Cardiac fibroblast (primary cell): ENCODE measurements at regions not wholly inside any gene's neighbourhood (a gene's known extent, or its start where the extent isn't known, plus 50 kb on each side); places are given as distances from the start of the nearest gene placed in this dataset.

Experiments used
- DNase-seq, 2 donors: peaks; one replicate each; pipeline versions ENCODE4 v3.0.0 to v3.0.0-alpha.2; 2010; ENCODE audit warnings: low read depth in 2 of 2
- H3K4me3 ChIP-seq, 2 donors: replicated peaks in 1 of 2; 1 replicate in 1 of 2; 2 replicates in 1 of 2; pipeline ENCODE4 v1.5.1; 2011; ENCODE audit warnings: low read depth in 2 of 2, low read length in 2 of 2, mild to moderate bottlenecking in 2 of 2, moderate library complexity in 1 of 2
- TF ChIP-seq, protein P1 (sequence below): IDR thresholded peaks from one replicate; pipeline ENCODE4 v1.5.1; 2011; ENCODE audit warnings: low read depth, mild to moderate bottlenecking, low read length, inconsistent platforms

DNA sequence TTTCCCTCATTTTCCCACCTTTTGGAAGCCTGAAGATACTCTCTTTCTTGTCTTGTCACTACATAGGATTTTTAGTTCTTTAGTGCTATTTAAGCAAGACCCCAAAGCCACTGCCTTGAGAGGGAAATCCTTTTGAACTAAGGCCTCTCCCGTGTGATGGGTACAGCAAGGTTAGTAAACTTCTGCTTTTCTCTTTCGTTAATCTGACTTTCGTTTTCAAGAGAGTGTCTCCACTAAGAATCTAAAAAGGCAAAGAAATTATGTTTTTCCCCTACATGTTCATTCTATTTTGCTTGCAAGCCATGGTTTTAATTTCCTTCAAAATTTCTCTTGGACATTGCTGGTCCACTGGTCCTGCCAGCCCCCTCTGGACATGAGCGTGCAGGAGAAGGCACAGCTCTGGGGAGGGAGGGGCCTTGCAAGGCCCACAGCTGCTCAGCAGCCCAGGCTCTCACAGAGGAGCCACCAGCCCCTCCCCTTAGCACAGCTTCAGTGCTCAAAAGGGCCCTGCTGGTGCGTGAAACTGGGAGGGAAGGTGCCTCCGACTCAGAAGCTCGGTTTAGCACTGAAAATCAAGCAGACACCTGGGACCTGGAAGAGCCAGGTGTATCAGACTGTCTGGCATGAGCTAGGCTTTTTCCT, 210.9 kb upstream of the GALNT2 start:
- H3K4me3 ChIP-seq: no peak overlapping the region
- DNase-seq: no peak
- TF ChIP-seq, protein P1, sequence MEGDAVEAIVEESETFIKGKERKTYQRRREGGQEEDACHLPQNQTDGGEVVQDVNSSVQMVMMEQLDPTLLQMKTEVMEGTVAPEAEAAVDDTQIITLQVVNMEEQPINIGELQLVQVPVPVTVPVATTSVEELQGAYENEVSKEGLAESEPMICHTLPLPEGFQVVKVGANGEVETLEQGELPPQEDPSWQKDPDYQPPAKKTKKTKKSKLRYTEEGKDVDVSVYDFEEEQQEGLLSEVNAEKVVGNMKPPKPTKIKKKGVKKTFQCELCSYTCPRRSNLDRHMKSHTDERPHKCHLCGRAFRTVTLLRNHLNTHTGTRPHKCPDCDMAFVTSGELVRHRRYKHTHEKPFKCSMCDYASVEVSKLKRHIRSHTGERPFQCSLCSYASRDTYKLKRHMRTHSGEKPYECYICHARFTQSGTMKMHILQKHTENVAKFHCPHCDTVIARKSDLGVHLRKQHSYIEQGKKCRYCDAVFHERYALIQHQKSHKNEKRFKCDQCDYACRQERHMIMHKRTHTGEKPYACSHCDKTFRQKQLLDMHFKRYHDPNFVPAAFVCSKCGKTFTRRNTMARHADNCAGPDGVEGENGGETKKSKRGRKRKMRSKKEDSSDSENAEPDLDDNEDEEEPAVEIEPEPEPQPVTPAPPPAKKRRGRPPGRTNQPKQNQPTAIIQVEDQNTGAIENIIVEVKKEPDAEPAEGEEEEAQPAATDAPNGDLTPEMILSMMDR: no peak

DNA sequence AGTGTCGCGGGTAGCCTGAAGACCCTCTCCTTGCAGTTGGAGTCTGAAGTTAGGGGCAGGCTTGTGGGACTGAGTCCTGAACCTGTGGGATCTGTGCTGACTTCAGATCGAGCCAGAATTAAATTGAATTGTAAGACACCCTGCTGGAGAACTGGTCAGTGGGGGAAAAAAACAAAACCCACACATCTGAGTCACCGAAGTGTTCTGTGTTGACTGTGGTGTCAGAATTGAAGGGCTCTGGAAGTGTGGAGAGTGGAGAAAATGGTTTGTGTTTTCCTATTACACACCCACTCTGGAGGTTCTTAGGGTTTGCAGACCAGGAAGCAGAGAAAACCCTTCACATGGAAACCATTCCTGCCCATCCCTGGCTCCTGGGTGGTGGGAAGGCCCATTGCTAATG, 209.5 kb upstream of the GALNT2 start:
- DNase-seq: no peak
- no peak overlapping the region for H3K4me3 ChIP-seq
- TF ChIP-seq, protein P1: no peak

DNA sequence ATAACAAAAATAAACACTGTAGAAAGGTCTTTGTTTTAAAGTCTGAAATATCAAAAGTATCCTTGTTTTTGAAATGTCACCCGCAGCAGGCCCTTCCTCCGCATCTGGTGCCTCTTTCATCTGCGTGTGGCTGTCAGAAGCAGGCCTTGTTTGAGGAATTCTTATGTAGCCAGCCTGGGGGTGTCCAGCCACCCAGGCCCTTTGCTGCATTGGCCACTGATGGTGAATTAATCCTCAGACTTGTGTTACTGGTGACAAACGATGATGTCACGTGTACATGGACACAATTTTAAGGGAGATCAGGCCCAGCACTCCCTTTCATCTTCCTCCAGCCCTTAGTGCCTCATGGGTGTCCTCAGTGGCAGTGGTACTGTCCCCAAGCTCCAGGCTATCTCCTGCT, 208.0 kb upstream of the GALNT2 start:
- TF ChIP-seq, protein P1: no peak
- no peak for DNase-seq
- H3K4me3 ChIP-seq: no peak overlapping the region

DNA sequence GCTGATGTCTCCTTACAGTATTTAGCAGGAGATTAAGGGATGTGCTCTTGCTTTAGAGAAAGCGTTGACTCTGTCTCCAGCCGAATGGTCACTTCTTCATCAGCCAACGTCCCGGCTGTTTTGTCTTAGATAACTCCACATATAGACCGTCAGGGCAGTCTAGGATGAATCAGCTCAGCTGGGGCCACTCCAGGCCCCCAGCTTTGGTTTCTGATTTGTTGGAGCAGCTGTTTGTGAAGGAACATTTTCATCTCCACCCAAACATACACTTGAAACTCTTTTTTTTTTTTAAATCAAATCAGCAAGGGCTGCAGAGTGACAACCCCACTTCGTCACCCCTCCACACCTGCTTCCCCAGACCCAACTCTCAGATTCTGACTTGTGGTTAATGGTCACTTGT, 206.1 kb upstream of the GALNT2 start:
- TF ChIP-seq, protein P1: no peak
- no peak for DNase-seq
- no peak overlapping the region for H3K4me3 ChIP-seq

DNA sequence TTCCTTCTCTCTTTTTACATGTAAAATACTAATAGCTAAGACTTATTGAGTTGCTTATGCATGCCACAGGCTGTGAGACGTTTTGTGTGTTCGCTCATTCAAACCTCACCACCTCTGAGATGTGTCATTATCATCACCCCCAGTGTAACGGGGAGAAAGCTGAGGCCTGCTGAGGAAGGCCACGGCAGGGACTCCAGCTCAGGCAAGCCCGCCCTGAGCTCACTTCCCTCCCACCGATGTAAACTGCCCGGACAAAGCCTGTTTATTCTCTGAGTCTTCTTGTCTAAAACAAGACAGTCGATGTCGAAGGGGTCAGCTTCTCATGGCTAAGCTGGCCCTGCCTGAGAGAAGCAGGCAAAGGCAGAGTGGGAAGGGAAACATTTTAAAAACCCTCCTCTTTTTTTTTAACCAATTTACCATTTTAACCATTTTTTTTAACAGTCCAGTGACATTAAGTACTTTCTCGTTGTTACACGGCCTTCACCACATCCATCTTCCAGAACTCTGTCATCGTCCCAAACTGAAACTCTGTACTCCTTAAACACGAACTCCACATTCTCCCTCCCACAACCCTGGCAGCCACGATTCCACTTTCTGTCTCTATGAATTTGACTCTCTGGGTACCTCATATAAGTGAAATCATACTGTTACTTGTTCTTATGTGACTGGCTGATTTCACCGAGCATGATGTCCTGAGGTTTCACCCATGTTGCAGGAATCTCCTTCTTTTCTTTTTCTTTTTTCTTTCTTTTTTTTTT, 204.8 kb upstream of the GALNT2 start:
- no peak overlapping the region for H3K4me3 ChIP-seq
- TF ChIP-seq, protein P1: no peak
- DNase-seq: peak in 1 of 2 donors; percentile 10

DNA sequence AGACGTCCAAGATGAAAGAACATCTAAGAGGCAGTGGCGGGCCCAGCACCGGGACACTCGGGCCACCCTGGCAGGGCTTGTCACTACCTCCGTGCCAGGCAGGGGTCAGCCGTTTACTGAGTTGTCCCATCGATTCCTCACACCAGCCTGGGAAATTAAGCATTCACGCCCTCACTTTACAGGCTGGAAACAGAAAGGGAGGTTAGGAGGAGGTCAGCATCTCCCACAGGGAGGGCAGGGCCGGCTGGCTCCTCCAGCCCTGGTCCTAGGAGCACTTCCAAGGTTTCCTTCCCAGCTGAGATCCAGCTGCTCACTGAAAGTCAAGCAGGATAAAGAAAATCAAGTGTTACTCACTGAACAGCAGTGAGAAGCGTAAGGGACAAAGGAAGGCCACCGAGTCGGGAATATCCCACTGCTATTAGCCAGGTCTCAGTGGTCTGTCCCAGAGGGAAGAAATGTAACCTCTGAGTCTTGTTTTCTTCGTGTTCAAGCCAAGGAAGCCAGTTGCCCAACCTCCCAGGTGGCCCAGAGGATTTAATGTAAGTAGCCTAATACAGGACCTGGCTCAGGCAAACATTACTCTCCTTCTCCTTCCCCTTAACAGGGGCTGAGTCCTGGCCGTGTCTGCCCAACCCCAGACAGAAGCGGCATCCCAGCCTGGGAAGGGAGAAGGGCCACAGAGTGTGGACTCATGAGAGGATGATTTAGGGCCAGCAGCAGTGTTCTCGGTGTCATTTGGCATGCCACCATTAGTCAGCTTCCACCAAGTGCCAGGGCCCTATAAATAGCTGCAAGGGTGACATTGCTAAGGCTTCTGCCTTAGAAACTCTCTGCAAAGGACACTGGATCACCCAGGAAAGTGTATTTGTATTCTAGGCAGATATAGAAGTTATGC, 203.1 kb upstream of the GALNT2 start:
- H3K4me3 ChIP-seq: no peak overlapping the region
- DNase-seq: peak in 1 of 2 donors; percentile 17
- TF ChIP-seq, protein P1: no peak
